LNCAP (cell line): ENCODE measurements at regions not wholly inside any gene's neighbourhood (a gene's known extent, or its start where the extent isn't known, plus 50 kb on each side); places are given as distances from the start of the nearest gene placed in this dataset.

ENCODE experiments used
- CTCF ChIP-seq: fragments of 450-650 bp; IDR thresholded peaks from 2 replicates; pipeline ENCODE4 v1.5.1; 2017; ENCODE audit warnings: mild to moderate bottlenecking

- no peak for TF ChIP-seq CTCF
These were observed 155.4 kb upstream of the MYO3A start for GRCh38 chr10:25778646-25779045.

- TF ChIP-seq CTCF: no peak
These were observed 147.9 kb upstream of the MYO3A start for GRCh38 chr10:25786161-25786560.

GRCh38 chr10:25786899-25787298 is 147.1 kb upstream of the MYO3A start:
- TF ChIP-seq CTCF: no peak

GRCh38 chr10:25797888-25798429 is 136.1 kb upstream of the MYO3A start:
- no peak for TF ChIP-seq CTCF

GRCh38 chr10:25804505-25804904 is 129.5 kb upstream of the MYO3A start:
- TF ChIP-seq CTCF: no peak

- TF ChIP-seq CTCF: no peak
These were observed 128.0 kb upstream of the MYO3A start for GRCh38 chr10:25805986-25806385.

- TF ChIP-seq CTCF: no peak
These were observed 125.7 kb upstream of the MYO3A start for GRCh38 chr10:25808372-25808771.

- TF ChIP-seq CTCF: no peak
These were observed 122.9 kb upstream of the MYO3A start for GRCh38 chr10:25811052-25811685.
